GM19452 (cell line): ENCODE measurements at regions not wholly inside any gene's neighbourhood (a gene's known extent, or its start where the extent isn't known, plus 50 kb on each side); places are given as distances from the start of the nearest gene placed in this dataset.
"Not testable (repeated sequence)": the region's sequence is repeated elsewhere in the genome, so short reads cannot be mapped to it uniquely, and the experiment has no call there.

ENCODE experiments used
- ATAC-seq: cut with Tn5 transposase; IDR thresholded peaks from one replicate; pipeline ENCODE4 v1.9.1; 2021; ENCODE audit not compliant: unreplicated experiment

- ATAC-seq = no peak
These were observed 320.0 kb upstream of the VWC2 start for GRCh38 chr7:49453486-49453885.

- no peak for ATAC-seq
These were observed 294.0 kb upstream of the VWC2 start for GRCh38 chr7:49479441-49479840.

- ATAC-seq = no peak
These were observed 293.4 kb upstream of the VWC2 start for GRCh38 chr7:49479936-49480544.

- no peak for ATAC-seq
These were observed 292.4 kb upstream of the VWC2 start for GRCh38 chr7:49481075-49481474.

- no peak for ATAC-seq
These were observed 290.3 kb upstream of the VWC2 start for GRCh38 chr7:49483142-49483541.

- no peak for ATAC-seq
These were observed 286.2 kb upstream of the VWC2 start for GRCh38 chr7:49486974-49487829.

- no peak for ATAC-seq
These were observed 285.7 kb upstream of the VWC2 start for GRCh38 chr7:49487830-49488140.

GRCh38 chr7:49488573-49488972 lies 284.9 kb upstream of the VWC2 start:
- ATAC-seq = no peak

GRCh38 chr7:49497471-49497870 lies 276.0 kb upstream of the VWC2 start:
- no peak for ATAC-seq

- ATAC-seq = no peak
These were observed 272.7 kb upstream of the VWC2 start for GRCh38 chr7:49500741-49501140.

- not testable (repeated sequence) for ATAC-seq
These were observed 266.2 kb upstream of the VWC2 start for GRCh38 chr7:49507206-49507605.

- ATAC-seq = no peak
These were observed 259.5 kb upstream of the VWC2 start for GRCh38 chr7:49513911-49514310.

GRCh38 chr7:49520951-49521350 lies 252.5 kb upstream of the VWC2 start:
- no peak for ATAC-seq

- ATAC-seq = no peak
These were observed 251.3 kb upstream of the VWC2 start for GRCh38 chr7:49522111-49522510.

GRCh38 chr7:49523870-49524269 lies 249.6 kb upstream of the VWC2 start:
- ATAC-seq = no peak

- ATAC-seq = no peak
These were observed 246.3 kb upstream of the VWC2 start for GRCh38 chr7:49527182-49527581.

- ATAC-seq = no peak
These were observed 243.0 kb upstream of the VWC2 start for GRCh38 chr7:49530481-49530880.

- ATAC-seq = no peak
These were observed 209.6 kb upstream of the VWC2 start for GRCh38 chr7:49563693-49564378.

- ATAC-seq = no peak
These were observed 209.1 kb upstream of the VWC2 start for GRCh38 chr7:49564379-49564714.

- ATAC-seq = no peak
These were observed 195.9 kb upstream of the VWC2 start for GRCh38 chr7:49577576-49577975.

GRCh38 chr7:49579408-49579807 lies 194.0 kb upstream of the VWC2 start:
- no peak for ATAC-seq

GRCh38 chr7:49580000-49580399 lies 193.4 kb upstream of the VWC2 start:
- ATAC-seq = no peak
